ENCODE measurements at regions not wholly inside any gene's neighbourhood (a gene's known extent, or its start where the extent isn't known, plus 50 kb on each side); places are given as distances from the start of the nearest gene placed in this dataset.

DNA sequence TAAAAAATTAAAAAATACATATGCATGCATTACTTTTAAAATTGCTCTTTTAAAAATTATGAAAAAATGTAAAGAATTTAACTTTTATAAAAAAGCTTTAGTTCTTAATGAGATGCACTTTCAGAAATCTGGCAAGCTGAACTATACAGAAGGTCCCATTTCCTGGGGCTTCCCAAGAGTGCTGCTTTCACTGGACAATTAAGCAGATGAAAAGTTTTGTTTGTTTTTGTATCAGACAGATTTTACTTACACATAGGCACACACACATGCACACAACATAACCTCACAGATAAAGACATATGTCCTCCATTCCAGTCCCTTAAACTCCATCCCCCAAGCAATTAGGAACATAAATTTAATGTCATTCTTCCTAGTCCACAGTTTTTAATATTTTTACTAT lies 402.3 kb upstream of the ASIC2 start:
- TF ChIP-seq, protein P1, sequence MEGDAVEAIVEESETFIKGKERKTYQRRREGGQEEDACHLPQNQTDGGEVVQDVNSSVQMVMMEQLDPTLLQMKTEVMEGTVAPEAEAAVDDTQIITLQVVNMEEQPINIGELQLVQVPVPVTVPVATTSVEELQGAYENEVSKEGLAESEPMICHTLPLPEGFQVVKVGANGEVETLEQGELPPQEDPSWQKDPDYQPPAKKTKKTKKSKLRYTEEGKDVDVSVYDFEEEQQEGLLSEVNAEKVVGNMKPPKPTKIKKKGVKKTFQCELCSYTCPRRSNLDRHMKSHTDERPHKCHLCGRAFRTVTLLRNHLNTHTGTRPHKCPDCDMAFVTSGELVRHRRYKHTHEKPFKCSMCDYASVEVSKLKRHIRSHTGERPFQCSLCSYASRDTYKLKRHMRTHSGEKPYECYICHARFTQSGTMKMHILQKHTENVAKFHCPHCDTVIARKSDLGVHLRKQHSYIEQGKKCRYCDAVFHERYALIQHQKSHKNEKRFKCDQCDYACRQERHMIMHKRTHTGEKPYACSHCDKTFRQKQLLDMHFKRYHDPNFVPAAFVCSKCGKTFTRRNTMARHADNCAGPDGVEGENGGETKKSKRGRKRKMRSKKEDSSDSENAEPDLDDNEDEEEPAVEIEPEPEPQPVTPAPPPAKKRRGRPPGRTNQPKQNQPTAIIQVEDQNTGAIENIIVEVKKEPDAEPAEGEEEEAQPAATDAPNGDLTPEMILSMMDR (conservative IDR thresholded peaks at IDR 0.05; ENCODE audit: low read depth, low read length), result no peak
- TF ChIP-seq, protein P2, sequence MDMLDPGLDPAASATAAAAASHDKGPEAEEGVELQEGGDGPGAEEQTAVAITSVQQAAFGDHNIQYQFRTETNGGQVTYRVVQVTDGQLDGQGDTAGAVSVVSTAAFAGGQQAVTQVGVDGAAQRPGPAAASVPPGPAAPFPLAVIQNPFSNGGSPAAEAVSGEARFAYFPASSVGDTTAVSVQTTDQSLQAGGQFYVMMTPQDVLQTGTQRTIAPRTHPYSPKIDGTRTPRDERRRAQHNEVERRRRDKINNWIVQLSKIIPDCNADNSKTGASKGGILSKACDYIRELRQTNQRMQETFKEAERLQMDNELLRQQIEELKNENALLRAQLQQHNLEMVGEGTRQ (IDR thresholded peaks at IDR 0.05; ENCODE audit: low read depth, low read length), result no peak
- TF ChIP-seq POLR2A (IDR thresholded peaks at IDR 0.05; ENCODE audit: low read depth, low read length) (no peak), CHD1 (IDR thresholded peaks at IDR 0.05; ENCODE audit: low read depth, low read length) (no peak), RCOR1 (IDR thresholded peaks at IDR 0.05; ENCODE audit: insufficient replicate concordance, low read length) (no peak), BHLHE40 (IDR thresholded peaks at IDR 0.05; ENCODE audit: low read depth, low read length) (no peak), SMC3 (IDR thresholded peaks at IDR 0.05; ENCODE audit: low read depth, low read length) (no peak), MXI1 (IDR thresholded peaks at IDR 0.05; ENCODE audit: borderline replicate concordance, low read depth, low read length) (no peak), CEBPB (IDR thresholded peaks at IDR 0.05; ENCODE audit: low read depth, low read length) (no peak), RAD21 (IDR thresholded peaks at IDR 0.05; ENCODE audit: low read length) (no peak)

Data from IMR-90 (cell line).